ENCODE measurements at regions not wholly inside any gene's neighbourhood (a gene's known extent, or its start where the extent isn't known, plus 50 kb on each side); places are given as distances from the start of the nearest gene placed in this dataset.

- no peak for DNase-seq (ENCODE audit: low read depth)
Observed at GRCh38 chr5:18967637-18968036, 1020.4 kb downstream of the CDH18 start.

- DNase-seq (ENCODE audit: low read depth), result no peak
Observed at GRCh38 chr5:18968966-18969365, 1019.0 kb downstream of the CDH18 start.

GRCh38 chr5:18970000-18970399 lies 1018.0 kb downstream of the CDH18 start:
- no peak for DNase-seq (ENCODE audit: low read depth)

DNA sequence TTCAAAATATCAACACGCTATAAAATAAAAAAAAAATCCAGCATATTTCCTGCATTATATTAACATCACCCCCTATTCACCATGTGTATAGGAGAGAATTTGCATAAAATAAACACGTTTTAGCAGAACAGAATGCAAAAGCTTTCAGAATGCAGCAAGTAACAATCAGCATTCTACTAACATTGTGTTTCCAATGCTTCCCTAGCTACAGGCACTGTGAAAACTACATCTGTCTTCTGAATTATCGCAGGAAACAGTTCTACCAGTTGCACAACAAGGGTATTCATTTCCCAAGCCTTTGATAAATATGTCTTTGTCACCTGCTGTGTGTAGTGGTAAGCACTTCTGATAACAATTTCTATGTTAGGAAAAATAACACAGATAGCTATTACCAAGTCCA lies 1015.8 kb downstream of the CDH18 start:
- DNase-seq (ENCODE audit: low read depth), result no peak

DNA sequence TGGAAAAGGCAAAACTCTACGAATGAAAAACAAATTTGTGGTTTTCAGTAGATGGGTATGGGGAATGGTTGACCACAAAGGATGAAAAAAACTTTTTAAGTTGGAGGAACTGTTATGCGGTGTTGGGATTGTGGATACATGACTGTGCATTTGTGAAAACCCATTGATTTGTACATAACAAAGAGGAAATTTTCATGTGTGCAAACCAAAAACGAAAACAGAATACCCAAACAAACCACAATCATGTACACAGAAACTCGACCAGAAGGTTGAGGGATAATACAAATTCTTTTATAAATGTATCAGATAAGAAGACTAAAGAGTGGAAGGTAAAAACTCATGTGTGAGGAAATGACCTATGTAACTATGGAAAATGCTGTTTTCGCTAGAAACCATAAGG lies 1012.4 kb downstream of the CDH18 start:
- no peak for DNase-seq (ENCODE audit: low read depth)

GRCh38 chr5:18977880-18978279 lies 1010.1 kb downstream of the CDH18 start:
- no peak for DNase-seq (ENCODE audit: low read depth)

GRCh38 chr5:18984559-18985080 lies 1003.4 kb downstream of the CDH18 start:
- no peak for DNase-seq (ENCODE audit: low read depth)

DNA sequence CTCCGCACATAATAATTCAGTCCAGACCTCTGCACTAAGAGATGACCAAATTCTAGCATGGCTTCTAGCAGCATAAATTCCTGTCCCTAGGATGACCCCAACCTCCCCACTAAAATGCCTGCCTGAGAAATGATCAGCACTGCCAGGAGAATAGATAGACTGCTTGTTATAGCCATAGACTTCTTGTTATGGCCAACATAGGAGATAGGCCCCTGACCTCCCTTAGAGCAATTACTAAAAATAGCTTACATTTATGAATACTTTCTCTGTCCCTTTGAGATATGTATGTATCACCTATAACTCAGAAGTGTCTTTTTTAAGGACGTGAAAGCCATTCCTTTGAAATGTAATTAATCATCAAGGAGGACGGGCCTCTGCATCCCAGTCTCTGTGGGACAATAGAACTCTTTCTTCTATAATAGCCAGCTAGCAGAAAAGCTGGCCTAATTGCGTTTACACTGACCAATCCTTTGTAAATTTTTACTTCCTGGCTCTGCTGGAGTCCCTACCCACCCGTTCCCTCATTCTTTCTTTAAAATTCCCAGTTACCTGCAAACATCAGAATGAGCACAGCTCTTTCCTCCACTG lies 1002.7 kb downstream of the CDH18 start:
- DNase-seq (ENCODE audit: low read depth), result no peak

DNA sequence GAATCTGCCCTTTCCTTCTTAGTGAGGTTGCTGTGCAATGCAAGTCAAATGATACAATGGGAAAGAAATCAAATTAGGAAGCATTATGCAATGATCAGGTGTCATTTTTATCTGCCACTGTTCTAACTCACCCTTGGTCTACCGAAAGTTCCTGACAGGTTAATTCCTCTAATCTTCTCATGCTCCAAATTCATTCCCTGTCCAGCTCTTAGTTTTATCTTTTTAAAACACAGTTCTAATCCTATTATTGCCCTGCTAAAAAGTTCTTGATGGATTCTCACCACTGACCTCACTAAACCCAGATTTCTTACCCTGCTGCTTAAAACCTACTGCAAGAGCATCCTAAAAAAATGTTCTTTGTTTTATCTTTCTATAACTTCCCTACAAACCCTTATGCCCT lies 1000.9 kb downstream of the CDH18 start:
- DNase-seq (ENCODE audit: low read depth), result no peak

DNA sequence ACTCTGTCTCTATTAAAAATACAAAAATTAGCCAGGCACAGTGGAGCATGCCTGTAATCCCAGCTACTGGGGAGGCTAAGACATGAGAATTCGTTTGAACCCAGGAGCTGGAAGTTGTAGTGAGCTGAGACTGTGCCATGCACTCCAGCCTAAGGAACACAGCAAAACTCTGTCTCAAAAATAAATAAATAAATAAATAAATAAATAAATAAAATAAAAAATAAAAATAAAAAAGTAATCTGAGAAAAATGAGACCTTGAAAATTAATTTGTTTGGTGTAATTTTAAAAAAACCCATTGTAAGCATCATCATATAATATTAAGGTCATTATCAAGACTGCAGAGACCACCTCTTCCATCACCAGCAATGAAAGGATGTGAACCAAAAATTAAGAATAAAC lies 997.1 kb downstream of the CDH18 start:
- DNase-seq (ENCODE audit: low read depth), result no peak

GRCh38 chr5:18992264-18992663 lies 995.7 kb downstream of the CDH18 start:
- no peak for DNase-seq (ENCODE audit: low read depth)

GRCh38 chr5:18999478-18999877 lies 988.5 kb downstream of the CDH18 start:
- no peak for DNase-seq (ENCODE audit: low read depth)

DNA sequence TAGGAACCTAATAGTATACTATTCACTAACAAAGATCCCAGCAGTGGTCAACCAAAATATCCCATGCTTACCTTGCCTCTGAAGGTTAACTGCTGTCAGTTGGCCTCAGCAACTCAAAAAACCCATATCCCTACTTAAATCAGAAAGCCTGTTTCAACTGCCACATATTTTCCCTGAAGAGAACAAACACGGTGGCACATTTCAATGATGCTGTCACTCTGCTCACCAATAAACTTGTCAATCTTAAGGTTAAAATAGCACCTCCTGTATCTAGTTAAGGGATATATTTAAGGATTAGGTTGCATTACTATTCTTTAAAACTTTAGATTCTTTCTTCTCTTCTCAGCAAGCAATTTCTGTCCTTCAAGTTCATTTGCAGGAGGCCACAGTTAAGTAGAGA lies 986.9 kb downstream of the CDH18 start:
- no peak for DNase-seq (ENCODE audit: low read depth)

- no peak for DNase-seq (ENCODE audit: low read depth)
Observed at GRCh38 chr5:19001539-19001938, 986.5 kb downstream of the CDH18 start.

DNA sequence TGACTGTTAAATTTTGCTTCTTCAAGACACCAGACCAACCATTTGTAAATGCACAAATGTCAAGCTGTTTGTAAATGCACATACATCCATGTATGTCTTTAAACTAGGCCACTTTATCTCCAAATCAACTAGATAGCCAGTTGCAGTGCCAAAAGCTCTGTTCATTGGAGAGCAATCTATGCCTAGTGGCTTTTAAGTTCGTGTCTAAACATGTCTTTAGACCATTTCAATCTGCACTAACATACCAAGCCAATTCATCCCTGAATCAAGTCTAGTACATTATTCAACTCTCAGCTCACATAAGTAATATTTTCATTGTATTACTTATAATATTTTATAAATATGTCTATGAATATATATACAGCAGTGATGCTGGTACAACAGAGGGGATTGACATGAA lies 985.9 kb downstream of the CDH18 start:
- no peak for DNase-seq (ENCODE audit: low read depth)

DNA sequence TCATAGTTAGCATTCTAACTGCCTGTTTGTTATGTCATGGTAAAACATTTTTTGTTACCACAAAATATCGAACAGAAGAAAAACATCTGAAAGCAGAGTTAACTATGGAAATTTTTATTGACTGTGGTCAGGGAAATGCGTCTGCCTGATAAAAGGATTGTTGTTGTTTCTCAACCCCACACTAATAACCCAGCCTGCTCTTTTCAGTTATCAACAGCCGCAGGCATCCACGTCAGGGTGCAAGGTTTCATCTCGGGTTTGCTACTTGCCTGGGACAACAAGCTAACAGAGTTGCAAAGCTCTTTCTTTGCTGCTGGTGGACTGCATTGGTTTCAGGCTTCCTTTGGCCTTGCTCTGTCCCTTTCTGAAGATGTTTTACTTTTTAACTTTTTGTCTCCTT lies 969.2 kb downstream of the CDH18 start:
- DNase-seq (ENCODE audit: low read depth), result no peak

GRCh38 chr5:19031491-19031890 lies 956.5 kb downstream of the CDH18 start:
- no peak for DNase-seq (ENCODE audit: low read depth)

- DNase-seq (ENCODE audit: low read depth), result no peak
Observed at GRCh38 chr5:19035816-19036215, 952.2 kb downstream of the CDH18 start.

GRCh38 chr5:19042106-19042505 lies 945.9 kb downstream of the CDH18 start:
- no peak for DNase-seq (ENCODE audit: low read depth)

GRCh38 chr5:19044311-19044710 lies 943.7 kb downstream of the CDH18 start:
- no peak for DNase-seq (ENCODE audit: low read depth)

DNA sequence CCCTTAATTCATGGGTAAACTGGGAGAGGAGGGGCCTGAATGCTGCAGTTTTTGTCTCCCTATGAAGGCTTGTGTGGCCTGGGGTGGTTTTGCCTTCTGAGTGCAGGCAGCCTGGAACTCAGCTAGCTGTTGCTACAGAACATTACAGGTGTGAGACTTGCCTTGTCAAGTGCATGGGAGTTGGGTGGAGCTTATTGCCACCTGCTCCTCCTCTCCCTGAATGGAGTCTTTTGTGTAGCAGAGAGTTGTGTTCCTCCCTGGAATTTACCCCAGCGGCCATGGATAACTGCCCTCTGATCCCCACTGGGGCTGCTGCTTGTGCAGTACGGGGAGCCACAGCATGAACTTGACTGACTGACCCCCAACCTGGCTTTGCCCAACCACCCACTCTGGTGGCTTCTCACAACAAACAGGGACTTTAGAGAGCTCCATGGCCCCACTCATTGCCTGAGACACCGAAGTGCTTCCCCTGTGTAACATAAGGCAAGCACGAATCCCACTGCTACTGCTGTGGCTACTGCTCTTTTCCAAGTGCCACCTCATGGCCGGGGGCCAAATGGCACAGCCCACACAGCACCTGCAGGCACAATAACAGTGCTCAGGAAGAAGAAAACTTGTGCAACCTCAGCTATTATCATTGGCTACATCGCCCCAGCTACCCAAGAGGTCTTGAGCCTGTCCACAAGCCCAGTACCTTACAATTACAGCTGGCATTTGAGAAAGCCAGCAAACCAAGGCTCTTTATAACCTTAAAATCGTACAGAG lies 942.9 kb downstream of the CDH18 start:
- no peak for DNase-seq (ENCODE audit: low read depth)

- no peak for DNase-seq (ENCODE audit: low read depth)
Observed at GRCh38 chr5:19047277-19047676, 940.7 kb downstream of the CDH18 start.

GRCh38 chr5:19048726-19049125 lies 939.3 kb downstream of the CDH18 start:
- no peak for DNase-seq (ENCODE audit: low read depth)

DNA sequence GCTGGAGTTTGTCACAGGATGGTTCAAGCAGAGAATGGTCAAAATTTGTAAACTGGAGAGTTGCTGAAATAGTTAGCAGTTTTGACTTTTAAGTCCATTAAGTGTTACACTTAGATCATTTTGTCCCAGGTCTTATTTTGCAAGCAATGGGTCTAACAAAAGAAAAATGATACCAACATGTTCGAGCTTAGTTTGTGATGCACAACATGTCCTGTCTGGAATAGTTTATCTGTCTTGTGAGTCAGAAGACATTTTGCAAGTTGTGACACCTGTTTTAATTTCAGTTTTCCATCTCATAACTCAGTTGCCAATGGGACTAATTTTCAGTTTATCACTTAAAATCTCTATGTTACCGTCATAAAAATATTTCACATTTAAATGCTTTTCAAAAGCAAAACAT lies 929.8 kb downstream of the CDH18 start:
- DNase-seq (ENCODE audit: low read depth), result no peak

Measured in stimulated activated CD8-positive, alpha-beta memory T cell treated with anti-CD3 and anti-CD28 coated beads, Interleukin-12 subunit alpha, Interleukin-12 subunit beta, amount 100 ng/mL, for 1 hour (primary cell).